ENCODE measurements at regions not wholly inside any gene's neighbourhood (a gene's known extent, or its start where the extent isn't known, plus 50 kb on each side); places are given as distances from the start of the nearest gene placed in this dataset.

- TF ChIP-seq CTCF (IDR thresholded peaks at IDR 0.05): no peak
- TF ChIP-seq POLR2A (IDR thresholded peaks at IDR 0.05): no peak
Measured at GRCh38 chr11:104653407-104653806, 244.9 kb downstream of the CASP12 start.
